ENCODE measurements at regions not wholly inside any gene's neighbourhood (a gene's known extent, or its start where the extent isn't known, plus 50 kb on each side); places are given as distances from the start of the nearest gene placed in this dataset.

DNA sequence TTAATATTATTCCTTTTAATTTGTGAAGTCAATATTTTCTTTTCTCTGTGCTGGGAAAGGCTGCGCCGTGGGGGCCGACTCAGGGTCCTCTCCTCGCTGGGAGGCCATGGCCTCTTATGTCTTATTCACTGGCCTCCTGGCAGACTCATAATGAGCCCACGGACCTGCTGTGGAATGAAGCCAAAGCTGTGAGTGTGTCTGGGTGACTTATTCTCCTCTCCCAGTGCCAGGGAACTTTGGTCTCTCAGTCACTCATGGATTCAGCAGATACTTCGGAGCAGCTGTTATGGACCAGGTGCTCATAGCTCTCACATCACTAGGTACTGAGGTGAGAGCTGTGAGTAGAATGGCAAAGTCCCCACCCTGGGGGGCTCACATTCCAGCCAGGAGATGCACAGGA lies 297.6 kb downstream of the CDH26 start:
- intact Hi-C loops (cut with micrococcal nuclease) = no loop called here
- H3K27me3 ChIP-seq (ENCODE audit: low read depth) = peaks cover 52% of the 10 kb centered on the region
- H3K4me1 ChIP-seq = peaks cover 11% of the 10 kb centered on the region
- TF ChIP-seq, protein P1, sequence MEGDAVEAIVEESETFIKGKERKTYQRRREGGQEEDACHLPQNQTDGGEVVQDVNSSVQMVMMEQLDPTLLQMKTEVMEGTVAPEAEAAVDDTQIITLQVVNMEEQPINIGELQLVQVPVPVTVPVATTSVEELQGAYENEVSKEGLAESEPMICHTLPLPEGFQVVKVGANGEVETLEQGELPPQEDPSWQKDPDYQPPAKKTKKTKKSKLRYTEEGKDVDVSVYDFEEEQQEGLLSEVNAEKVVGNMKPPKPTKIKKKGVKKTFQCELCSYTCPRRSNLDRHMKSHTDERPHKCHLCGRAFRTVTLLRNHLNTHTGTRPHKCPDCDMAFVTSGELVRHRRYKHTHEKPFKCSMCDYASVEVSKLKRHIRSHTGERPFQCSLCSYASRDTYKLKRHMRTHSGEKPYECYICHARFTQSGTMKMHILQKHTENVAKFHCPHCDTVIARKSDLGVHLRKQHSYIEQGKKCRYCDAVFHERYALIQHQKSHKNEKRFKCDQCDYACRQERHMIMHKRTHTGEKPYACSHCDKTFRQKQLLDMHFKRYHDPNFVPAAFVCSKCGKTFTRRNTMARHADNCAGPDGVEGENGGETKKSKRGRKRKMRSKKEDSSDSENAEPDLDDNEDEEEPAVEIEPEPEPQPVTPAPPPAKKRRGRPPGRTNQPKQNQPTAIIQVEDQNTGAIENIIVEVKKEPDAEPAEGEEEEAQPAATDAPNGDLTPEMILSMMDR (IDR thresholded peaks at IDR 0.05; ENCODE audit: borderline replicate concordance) = no peak
- no peaks in the 10 kb centered on the region for H3K36me3 ChIP-seq
- H3K9me3 ChIP-seq (replicated peaks) = no peaks in the 10 kb centered on the region
- no peak overlapping the region for H3K27ac ChIP-seq (replicated peaks)
- no peak for DNase-seq
- H3K4me3 ChIP-seq = no peak overlapping the region

GRCh38 chr20:60256811-60257210 lies 298.6 kb downstream of the CDH26 start:
- H3K4me1 ChIP-seq = peaks cover 11% of the 10 kb centered on the region
- no peak overlapping the region for H3K4me3 ChIP-seq
- no peaks in the 10 kb centered on the region for H3K9me3 ChIP-seq (replicated peaks)
- TF ChIP-seq, protein P1 (IDR thresholded peaks at IDR 0.05; ENCODE audit: borderline replicate concordance) = no peak
- no peak overlapping the region for H3K27ac ChIP-seq (replicated peaks)
- no peaks in the 10 kb centered on the region for H3K36me3 ChIP-seq
- intact Hi-C loops (cut with micrococcal nuclease) = no loop called here
- peaks cover 46% of the 10 kb centered on the region for H3K27me3 ChIP-seq (ENCODE audit: low read depth)
- no peak for DNase-seq

DNA sequence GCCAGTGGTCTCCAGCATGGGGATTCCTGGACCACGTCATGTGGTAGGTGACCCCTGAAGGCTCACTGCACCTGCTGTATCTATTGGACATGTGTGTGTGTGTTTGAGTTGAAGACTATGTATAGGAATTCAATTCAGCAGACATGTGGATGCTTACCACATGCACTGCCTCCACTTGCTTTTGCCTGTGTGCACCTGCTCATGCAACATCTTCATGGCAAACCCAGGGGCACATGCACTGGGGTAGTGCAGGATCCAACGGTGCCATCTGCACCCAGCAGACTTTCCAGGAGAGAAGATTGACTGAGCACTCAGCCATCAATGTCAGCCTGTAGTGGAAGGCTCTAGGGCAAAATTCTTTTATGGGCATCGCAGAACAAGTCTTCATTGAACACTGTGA lies 299.4 kb downstream of the CDH26 start:
- intact Hi-C loops (cut with micrococcal nuclease) = no loop called here
- Histone ChIP-seq H3K27me3 (ENCODE audit: low read depth) (peaks cover 38% of the 10 kb centered on the region), H3K4me1 (peaks cover 11% of the 10 kb centered on the region), H3K4me3 (no peak overlapping the region), H3K36me3 (no peaks in the 10 kb centered on the region), H3K9me3 (replicated peaks) (no peaks in the 10 kb centered on the region), H3K27ac (replicated peaks) (no peak overlapping the region)
- DNase-seq = no peak
- TF ChIP-seq, protein P1 (IDR thresholded peaks at IDR 0.05; ENCODE audit: borderline replicate concordance) = no peak

GRCh38 chr20:60258255-60258863 lies 300.1 kb downstream of the CDH26 start:
- H3K4me3 ChIP-seq = no peak overlapping the region
- no peak overlapping the region for H3K27ac ChIP-seq (replicated peaks)
- peaks cover 11% of the 10 kb centered on the region for H3K4me1 ChIP-seq
- intact Hi-C loops (cut with micrococcal nuclease) = no loop called here
- H3K36me3 ChIP-seq = no peaks in the 10 kb centered on the region
- TF ChIP-seq, protein P1 (IDR thresholded peaks at IDR 0.05; ENCODE audit: borderline replicate concordance) = no peak
- no peak for DNase-seq
- peaks cover 33% of the 10 kb centered on the region for H3K27me3 ChIP-seq (ENCODE audit: low read depth)
- H3K9me3 ChIP-seq (replicated peaks) = no peaks in the 10 kb centered on the region

GRCh38 chr20:60261333-60261732 lies 303.1 kb downstream of the CDH26 start:
- H3K27ac ChIP-seq (replicated peaks) = no peak overlapping the region
- no peak for DNase-seq
- TF ChIP-seq, protein P1 (IDR thresholded peaks at IDR 0.05; ENCODE audit: borderline replicate concordance) = no peak
- H3K9me3 ChIP-seq (replicated peaks) = no peaks in the 10 kb centered on the region
- no peaks in the 10 kb centered on the region for H3K36me3 ChIP-seq
- H3K27me3 ChIP-seq (ENCODE audit: low read depth) = peaks cover 43% of the 10 kb centered on the region
- no peaks in the 10 kb centered on the region for H3K4me1 ChIP-seq
- intact Hi-C loops (cut with micrococcal nuclease) = no loop called here
- no peak overlapping the region for H3K4me3 ChIP-seq
